SU-DHL-6 (cell line): ENCODE measurements at regions not wholly inside any gene's neighbourhood (a gene's known extent, or its start where the extent isn't known, plus 50 kb on each side); places are given as distances from the start of the nearest gene placed in this dataset.

ENCODE experiments used
- H2AFZ ChIP-seq: fragments of 200-600 bp; sonication (generic); 2 replicates; pipeline ENCODE4 v1.6.1; 2014; ENCODE audit warnings: low read depth, mild to moderate bottlenecking, moderate library complexity, mixed read lengths, antibody characterized with exemption, low read length; ENCODE audit not compliant: severe bottlenecking
- H3F3A ChIP-seq: fragments of 200-600 bp; shearing (Covaris generic); 2 replicates; pipeline ENCODE4 v1.6.0; 2016; ENCODE audit warnings: antibody characterized with exemption, mild to moderate bottlenecking; ENCODE audit not compliant: insufficient read depth
- H3K27ac ChIP-seq: fragments of 200-600 bp; sonication (generic); 2 replicates; pipeline ENCODE4 v1.5.1; 2016; ENCODE audit warnings: low read depth, mild to moderate bottlenecking, low read length, moderate library complexity, mixed read lengths
- H3K27me3 ChIP-seq: fragments of 200-600 bp; sonication (generic), shearing (Covaris generic); 2 replicates; pipeline ENCODE4 v1.6.0; 2014; ENCODE audit warnings: mild to moderate bottlenecking, low read length
- H3K36me3 ChIP-seq: fragments of 200-600 bp; sonication (generic); 2 replicates; pipeline ENCODE4 v1.6.1; 2014; ENCODE audit warnings: mild to moderate bottlenecking, low read length, mixed read lengths
- H3K4me2 ChIP-seq: fragments of 300-600, 200-600 bp; shearing (Covaris generic), sonication (generic); 2 replicates; pipeline ENCODE4 v1.6.0; 2014; ENCODE audit warnings: low read length, low read depth, mild to moderate bottlenecking; ENCODE audit not compliant: poor library complexity, severe bottlenecking
- H3K4me3 ChIP-seq: fragments of 200-600 bp; sonication (generic); 2 replicates; pipeline ENCODE4 v1.5.1; 2014; ENCODE audit warnings: antibody characterized with exemption, low read length, mild to moderate bottlenecking, mixed read lengths; ENCODE audit not compliant: insufficient read depth, poor library complexity, severe bottlenecking
- H3K79me2 ChIP-seq: fragments of 200-600 bp; sonication (generic); 2 replicates; pipeline ENCODE4 v1.6.1; 2014; ENCODE audit warnings: mild to moderate bottlenecking, low read length, moderate library complexity; ENCODE audit not compliant: insufficient read depth
- H3K9ac ChIP-seq: fragments of 200-600 bp; sonication (generic); 2 replicates; pipeline ENCODE4 v1.7.0; 2014; ENCODE audit warnings: mild to moderate bottlenecking, low read length
- H3K9me2 ChIP-seq: fragments of 200-600 bp; sonication (generic); replicated peaks from 2 replicates; pipeline ENCODE4 v1.6.1; 2014; ENCODE audit warnings: low read length; ENCODE audit not compliant: insufficient read depth
- H3K9me3 ChIP-seq: fragments of 200-600 bp; sonication (generic); 2 replicates; pipeline ENCODE4 v1.6.1; 2014; ENCODE audit warnings: low read length, mixed read lengths; ENCODE audit not compliant: insufficient read depth
- H4K20me1 ChIP-seq: fragments of 200-600 bp; sonication (generic); 2 replicates; pipeline ENCODE4 v1.6.1; 2014; ENCODE audit warnings: low read depth, mild to moderate bottlenecking, antibody characterized with exemption, low read length, moderate library complexity, mixed read lengths
- CTCF ChIP-seq: fragments of 200-600 bp; sonication (generic); IDR thresholded peaks from one replicate; pipeline ENCODE4 v1.5.1; 2017; ENCODE audit warnings: antibody characterized with exemption, mild to moderate bottlenecking, low read length, moderate library complexity; ENCODE audit not compliant: insufficient read depth, poor library complexity, severe bottlenecking
- EZH2phosphoT487 ChIP-seq: fragments of 200-600 bp; sonication (generic), shearing (Covaris generic); conservative IDR thresholded peaks from 2 replicates; pipeline ENCODE4 v1.6.1; 2018; ENCODE audit warnings: mild to moderate bottlenecking, antibody characterized with exemption, low read length, moderate library complexity, mixed read lengths

- TF ChIP-seq CTCF, result no peak
- TF ChIP-seq EZH2phosphoT487, result no peak
- no peak overlapping the region for H3K4me3 ChIP-seq
- no peak overlapping the region for H3K27ac ChIP-seq
- no peaks in the 10 kb centered on the region for H3K27me3 ChIP-seq
- H3F3A ChIP-seq, result no peaks in the 10 kb centered on the region
- H3K9me3 ChIP-seq, result no peaks in the 10 kb centered on the region
- H3K4me2 ChIP-seq, result no peak overlapping the region
- H3K9me2 ChIP-seq, result no peaks in the 10 kb centered on the region
- no peaks in the 10 kb centered on the region for H4K20me1 ChIP-seq
- H3K9ac ChIP-seq, result no peak overlapping the region
- H3K36me3 ChIP-seq, result no peaks in the 10 kb centered on the region
- no peaks in the 10 kb centered on the region for H3K79me2 ChIP-seq
- H2AFZ ChIP-seq, result no peak overlapping the region
These were observed 170.2 kb upstream of the RPS23 start for GRCh38 chr5:82448374-82448773.

GRCh38 chr5:82447913-82448312 is 169.8 kb upstream of the RPS23 start:
- no peaks in the 10 kb centered on the region for H3K9me2 ChIP-seq
- H2AFZ ChIP-seq, result no peak overlapping the region
- H3K9me3 ChIP-seq, result no peaks in the 10 kb centered on the region
- no peaks in the 10 kb centered on the region for H3K36me3 ChIP-seq
- TF ChIP-seq CTCF, result no peak
- no peak overlapping the region for H3K9ac ChIP-seq
- no peaks in the 10 kb centered on the region for H3K27me3 ChIP-seq
- H3F3A ChIP-seq, result no peaks in the 10 kb centered on the region
- no peak overlapping the region for H3K27ac ChIP-seq
- no peaks in the 10 kb centered on the region for H4K20me1 ChIP-seq
- H3K4me2 ChIP-seq, result no peak overlapping the region
- no peak overlapping the region for H3K4me3 ChIP-seq
- H3K79me2 ChIP-seq, result no peaks in the 10 kb centered on the region

GRCh38 chr5:82446809-82447208 is 168.7 kb upstream of the RPS23 start:
- TF ChIP-seq EZH2phosphoT487, result no peak
- TF ChIP-seq CTCF, result no peak

GRCh38 chr5:82445726-82446335 is 167.7 kb upstream of the RPS23 start:
- Histone ChIP-seq H3K9me2 (no peaks in the 10 kb centered on the region), H3K36me3 (no peaks in the 10 kb centered on the region), H3K9ac (no peak overlapping the region)

More at GRCh38 chr5:82446809-82447208, 168.7 kb upstream of the RPS23 start:
- H3K9me2 ChIP-seq, result no peaks in the 10 kb centered on the region
- no peak overlapping the region for H3K27ac ChIP-seq
- no peaks in the 10 kb centered on the region for H3F3A ChIP-seq
- no peaks in the 10 kb centered on the region for H3K79me2 ChIP-seq
- no peak overlapping the region for H2AFZ ChIP-seq
- H3K36me3 ChIP-seq, result no peaks in the 10 kb centered on the region
- no peaks in the 10 kb centered on the region for H3K27me3 ChIP-seq
- no peaks in the 10 kb centered on the region for H4K20me1 ChIP-seq
- no peak overlapping the region for H3K4me3 ChIP-seq
- H3K4me2 ChIP-seq, result no peak overlapping the region
- H3K9ac ChIP-seq, result no peak overlapping the region
- H3K9me3 ChIP-seq, result no peaks in the 10 kb centered on the region

More at GRCh38 chr5:82445726-82446335, 167.7 kb upstream of the RPS23 start:
- Histone ChIP-seq H3K9me3 (no peaks in the 10 kb centered on the region), H3K4me2 (no peak overlapping the region), H3K79me2 (no peaks in the 10 kb centered on the region), H4K20me1 (no peaks in the 10 kb centered on the region), H3K27ac (no peak overlapping the region), H3F3A (no peaks in the 10 kb centered on the region), H3K27me3 (no peaks in the 10 kb centered on the region), H2AFZ (no peak overlapping the region), H3K4me3 (no peak overlapping the region)
- TF ChIP-seq CTCF (no peak), EZH2phosphoT487 (no peak)
